HG03064 (cell line): ENCODE measurements at regions not wholly inside any gene's neighbourhood (a gene's known extent, or its start where the extent isn't known, plus 50 kb on each side); places are given as distances from the start of the nearest gene placed in this dataset.

Experiments used
- ATAC-seq: cut with Tn5 transposase; IDR thresholded peaks from one replicate; pipeline ENCODE4 v1.9.1; 2021; ENCODE audit warnings: low read depth; ENCODE audit not compliant: unreplicated experiment

GRCh38 chr14:98112194-98112780 lies 1159.7 kb downstream of the BCL11B start:
- ATAC-seq = no peak

GRCh38 chr14:98114122-98114895 lies 1157.7 kb downstream of the BCL11B start:
- ATAC-seq = no peak

- no peak for ATAC-seq
Observed at GRCh38 chr14:98114946-98115345, 1157.1 kb downstream of the BCL11B start.

- no peak for ATAC-seq
Observed at GRCh38 chr14:98118749-98119148, 1153.2 kb downstream of the BCL11B start.

- ATAC-seq = no peak
Observed at GRCh38 chr14:98119739-98120138, 1152.3 kb downstream of the BCL11B start.

- no peak for ATAC-seq
Observed at GRCh38 chr14:98120831-98121464, 1151.0 kb downstream of the BCL11B start.

GRCh38 chr14:98122527-98122926 lies 1149.5 kb downstream of the BCL11B start:
- no peak for ATAC-seq

- no peak for ATAC-seq
Observed at GRCh38 chr14:98130691-98131090, 1141.3 kb downstream of the BCL11B start.

- ATAC-seq = no peak
Observed at GRCh38 chr14:98131406-98131805, 1140.6 kb downstream of the BCL11B start.

- ATAC-seq = no peak
Observed at GRCh38 chr14:98133806-98134205, 1138.2 kb downstream of the BCL11B start.

- ATAC-seq = no peak
Observed at GRCh38 chr14:98136012-98136789, 1135.8 kb downstream of the BCL11B start.

- ATAC-seq = no peak
Observed at GRCh38 chr14:98137131-98138025, 1134.6 kb downstream of the BCL11B start.

- ATAC-seq = no peak
Observed at GRCh38 chr14:98138666-98139065, 1133.3 kb downstream of the BCL11B start.

- ATAC-seq = no peak
Observed at GRCh38 chr14:98140862-98141530, 1131.0 kb downstream of the BCL11B start.

- ATAC-seq = no peak
Observed at GRCh38 chr14:98143566-98143965, 1128.4 kb downstream of the BCL11B start.

GRCh38 chr14:98144964-98145363 lies 1127.0 kb downstream of the BCL11B start:
- ATAC-seq = no peak

GRCh38 chr14:98146416-98146815 lies 1125.6 kb downstream of the BCL11B start:
- ATAC-seq = no peak

- no peak for ATAC-seq
Observed at GRCh38 chr14:98154254-98154653, 1117.7 kb downstream of the BCL11B start.

GRCh38 chr14:98156411-98156810 lies 1115.6 kb downstream of the BCL11B start:
- no peak for ATAC-seq

- no peak for ATAC-seq
Observed at GRCh38 chr14:98160901-98161300, 1111.1 kb downstream of the BCL11B start.
